Naive B cell (primary cell): ENCODE measurements at regions not wholly inside any gene's neighbourhood (a gene's known extent, or its start where the extent isn't known, plus 50 kb on each side); places are given as distances from the start of the nearest gene placed in this dataset.

ENCODE experiments used
- ATAC-seq, 2 donors: fragments of 150-1000 bp; cut with Tn5 transposase; 2 replicates each; pipeline ENCODE4 v1.10.0; 2021; ENCODE audit warnings: low read depth in 2 of 2, mild to moderate bottlenecking in 2 of 2, moderate library complexity in 2 of 2
- DNase-seq: peaks from one replicate; pipeline ENCODE4 v3.0.0; 2022
- H3K27ac Mint-ChIP-seq, 6 donors: one replicate each; pipeline ENCODE4 v1.8.0; 2020 to 2022; ENCODE audit warnings: mild to moderate bottlenecking in 6 of 6, mixed read lengths in 6 of 6, moderate library complexity in 5 of 6, inconsistent platforms in 2 of 6
- H3K27me3 Mint-ChIP-seq, 3 donors: one replicate each; pipeline ENCODE4 v1.8.0; 2021 to 2022; ENCODE audit warnings: mixed read lengths in 3 of 3, mild to moderate bottlenecking in 1 of 3
- H3K36me3 Mint-ChIP-seq, 2 donors: one replicate each; pipeline ENCODE4 v1.8.0; 2020 to 2022; ENCODE audit warnings: mixed read lengths in 2 of 2, inconsistent platforms in 1 of 2, mild to moderate bottlenecking in 1 of 2
- H3K4me1 Mint-ChIP-seq, 3 donors: one replicate each; pipeline ENCODE4 v1.8.0; 2020 to 2022; ENCODE audit warnings: mixed read lengths in 3 of 3, inconsistent platforms in 1 of 3, mild to moderate bottlenecking in 1 of 3, moderate library complexity in 1 of 3
- H3K4me3 Mint-ChIP-seq, 8 donors: one replicate each; pipeline ENCODE4 v1.8.0; 2020 to 2022; ENCODE audit warnings: mild to moderate bottlenecking in 8 of 8, mixed read lengths in 8 of 8, moderate library complexity in 8 of 8, inconsistent platforms in 2 of 8
- H3K9me3 Mint-ChIP-seq, 7 donors: one replicate each; pipeline ENCODE4 v1.8.0; 2020 to 2022; ENCODE audit warnings: mixed read lengths in 7 of 7, mild to moderate bottlenecking in 5 of 7, inconsistent platforms in 2 of 7, moderate library complexity in 1 of 7

DNA sequence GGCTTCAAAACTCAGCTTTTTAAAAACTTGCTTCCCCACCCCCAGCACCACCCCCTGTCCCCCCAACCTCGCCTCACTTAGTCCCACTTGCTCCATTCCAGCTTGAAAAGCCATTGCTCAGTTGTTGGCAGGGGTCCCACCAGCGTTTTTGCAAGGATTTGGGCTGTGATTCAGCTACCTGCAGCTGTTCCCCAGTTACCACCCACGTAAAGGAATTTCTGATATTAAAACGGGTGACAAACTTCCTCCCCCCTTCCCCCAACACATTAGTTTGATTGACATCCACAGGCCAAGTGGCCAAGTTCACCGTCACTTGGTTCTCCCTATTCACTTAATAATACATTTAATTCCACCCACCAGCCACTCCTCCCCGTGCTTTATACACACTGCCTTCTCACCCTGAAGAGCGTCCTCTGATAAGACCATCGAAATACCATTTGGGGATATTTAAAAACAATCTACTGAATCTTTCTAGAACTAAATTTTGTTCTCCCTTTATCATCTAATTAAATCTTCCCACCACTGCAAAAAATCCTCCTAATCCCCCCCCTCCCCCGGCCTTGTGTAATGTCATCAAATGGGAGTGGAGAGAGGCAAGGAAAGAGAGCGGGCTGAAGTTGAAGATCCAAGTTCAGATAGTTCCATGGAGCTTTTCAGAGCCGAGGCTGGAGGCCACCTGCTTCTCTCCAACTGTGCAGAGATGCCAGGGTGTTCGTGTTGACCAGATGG lies 55.1 kb downstream of the SOX9 start:
- Mint-ChIP-seq H3K9me3 (peaks cover 0 to 6% (median 2%) of the 10 kb centered on the region in 7 donors), H3K27ac (no peak overlapping the region), H3K4me3 (no peak overlapping the region), H3K4me1 (no peaks in the 10 kb centered on the region), H3K36me3 (no peaks in the 10 kb centered on the region), H3K27me3 (peaks cover 0 to 4% (median 0%) of the 10 kb centered on the region in 3 donors)
- no peak for DNase-seq
- ATAC-seq = no peak

DNA sequence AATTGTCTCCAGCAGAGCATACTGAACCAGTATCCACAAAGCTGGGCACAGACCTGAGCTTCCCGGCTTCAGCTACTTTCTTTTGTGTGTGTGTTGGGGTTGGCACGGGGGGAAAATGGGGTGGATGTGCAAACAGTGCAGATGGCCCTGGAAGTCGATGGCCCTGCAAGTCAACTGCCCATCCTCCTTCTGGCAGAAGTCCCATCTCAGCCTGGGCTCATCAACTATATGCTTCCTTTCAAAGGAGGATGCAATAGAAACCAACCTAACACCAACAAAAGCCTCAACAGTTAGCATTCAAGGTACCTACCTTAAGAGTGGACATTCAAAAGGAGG lies 55.7 kb downstream of the SOX9 start:
- Mint-ChIP-seq H3K9me3 (peaks cover 0 to 12% (median 3%) of the 10 kb centered on the region in 7 donors), H3K4me3 (no peak overlapping the region), H3K4me1 (no peaks in the 10 kb centered on the region), H3K36me3 (no peaks in the 10 kb centered on the region), H3K27me3 (peaks cover 0 to 3% (median 0%) of the 10 kb centered on the region in 3 donors), H3K27ac (no peak overlapping the region)
- DNase-seq = no peak
- ATAC-seq = no peak

DNA sequence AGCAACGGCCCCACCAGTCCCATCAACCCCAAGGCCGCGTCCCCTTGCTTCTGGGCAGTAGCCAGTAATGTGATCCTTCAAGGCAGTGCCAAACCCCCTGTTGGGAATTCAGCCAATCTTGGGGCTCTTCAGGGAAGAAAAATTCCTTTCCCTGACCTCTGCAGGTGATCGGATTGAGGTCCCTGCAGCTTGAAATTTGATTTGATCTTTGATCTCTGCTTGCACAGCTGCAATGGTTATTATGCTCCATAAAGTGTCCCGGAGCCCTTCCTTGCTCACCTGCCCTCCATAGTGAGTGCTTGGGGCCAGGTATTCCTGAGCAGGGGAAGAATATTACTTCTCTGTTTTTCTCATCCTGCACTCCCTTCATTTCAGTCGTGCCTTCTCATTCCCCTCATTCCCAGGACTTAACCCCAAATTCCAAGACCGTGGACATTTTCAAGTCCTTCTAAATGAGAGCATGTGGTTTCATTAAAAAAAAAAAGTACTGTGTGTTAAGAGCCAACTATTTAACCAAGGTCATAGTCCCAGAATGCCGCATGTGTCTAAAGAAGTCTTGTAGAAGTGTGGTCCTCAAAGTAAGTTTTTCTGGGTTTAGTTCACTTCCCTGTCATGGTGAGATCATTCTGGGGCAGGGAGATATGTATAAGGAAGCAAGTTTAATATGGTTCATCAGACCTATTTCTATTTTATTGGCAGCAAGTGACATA lies 56.3 kb downstream of the SOX9 start:
- Mint-ChIP-seq H3K27ac (no peak overlapping the region), H3K9me3 (peaks cover 0 to 12% (median 2%) of the 10 kb centered on the region in 7 donors), H3K36me3 (no peaks in the 10 kb centered on the region), H3K4me1 (no peaks in the 10 kb centered on the region), H3K27me3 (no peaks in the 10 kb centered on the region), H3K4me3 (no peak overlapping the region)
- ATAC-seq = no peak
- no peak for DNase-seq

DNA sequence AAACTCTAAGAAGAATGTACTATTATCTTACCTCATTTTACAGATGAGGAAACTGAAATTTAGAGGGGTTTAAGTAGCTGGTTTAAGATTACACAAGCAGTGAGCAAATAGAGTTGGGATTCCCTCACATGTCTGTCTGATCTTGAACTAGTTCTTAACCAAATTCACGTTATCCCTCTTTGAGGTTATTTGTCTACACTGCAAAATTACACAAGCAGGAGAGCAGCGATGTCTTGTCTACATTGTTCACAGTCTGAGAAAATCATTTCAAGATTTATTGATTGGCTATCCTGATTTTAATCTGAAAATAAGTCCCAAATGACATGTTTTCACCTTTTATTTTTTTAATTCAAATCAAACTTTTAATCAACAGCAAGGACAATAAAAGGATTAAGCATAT lies 56.9 kb downstream of the SOX9 start:
- Mint-ChIP-seq H3K9me3 (peaks cover 0 to 12% (median 2%) of the 10 kb centered on the region in 7 donors), H3K36me3 (no peaks in the 10 kb centered on the region), H3K4me3 (no peak overlapping the region), H3K4me1 (no peaks in the 10 kb centered on the region), H3K27me3 (no peaks in the 10 kb centered on the region), H3K27ac (no peak overlapping the region)
- DNase-seq (no peak), ATAC-seq (no peak)

DNA sequence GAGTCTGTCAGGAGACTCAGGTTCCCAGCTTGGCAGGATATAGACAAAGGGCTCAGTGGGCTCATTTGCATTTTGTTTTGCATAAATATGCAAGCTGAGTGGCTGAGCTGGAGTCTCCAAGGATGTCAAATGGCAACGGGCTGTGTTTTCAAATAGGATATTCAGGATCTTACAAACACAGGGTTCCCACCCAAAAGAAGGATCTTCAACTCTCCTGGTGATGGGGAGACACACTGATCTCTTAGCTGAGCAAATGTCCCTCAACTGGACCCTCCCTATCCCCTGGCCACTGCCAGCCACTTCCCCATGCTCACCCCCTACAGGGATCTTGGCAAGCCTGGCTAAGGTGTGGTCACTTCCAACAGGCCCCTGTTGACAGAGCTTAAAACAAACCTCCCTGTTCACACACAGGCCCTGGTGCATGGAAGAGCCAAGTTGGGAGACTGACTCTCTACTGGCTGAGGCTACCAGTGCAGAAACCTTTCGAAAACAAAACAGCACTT lies 61.6 kb downstream of the SOX9 start:
- H3K27me3 Mint-ChIP-seq = no peaks in the 10 kb centered on the region
- no peak for DNase-seq
- ATAC-seq = no peak
- no peaks in the 10 kb centered on the region for H3K4me1 Mint-ChIP-seq
- H3K9me3 Mint-ChIP-seq = peaks cover 0 to 7% (median 4%) of the 10 kb centered on the region in 7 donors
- H3K4me3 Mint-ChIP-seq = no peak overlapping the region
- H3K27ac Mint-ChIP-seq = no peak overlapping the region
- no peaks in the 10 kb centered on the region for H3K36me3 Mint-ChIP-seq

DNA sequence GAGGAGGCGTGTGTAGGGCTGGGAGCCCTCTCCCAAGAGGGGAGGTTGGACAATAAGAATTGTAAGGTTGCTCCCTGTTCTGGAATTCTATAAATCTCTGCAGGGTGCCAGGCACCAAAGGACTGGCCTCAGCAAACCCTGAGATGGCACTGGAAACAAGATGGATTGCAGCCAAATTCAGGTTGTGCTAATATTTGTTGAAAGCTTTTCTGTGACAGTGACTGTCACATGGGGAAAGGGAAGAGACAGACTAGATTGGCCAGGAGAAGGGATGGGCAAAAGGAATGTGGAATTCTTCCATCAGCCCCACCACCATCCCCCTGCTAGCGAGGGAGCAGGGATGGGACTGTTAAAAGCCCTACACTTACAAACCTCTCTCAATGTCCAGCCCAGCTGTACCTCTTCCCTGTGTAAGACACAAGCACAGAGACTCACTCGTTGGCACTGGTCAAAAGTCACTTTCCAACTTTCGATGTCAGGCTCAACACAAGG lies 62.4 kb downstream of the SOX9 start:
- no peak overlapping the region for H3K4me3 Mint-ChIP-seq
- no peaks in the 10 kb centered on the region for H3K27me3 Mint-ChIP-seq
- ATAC-seq (no peak), DNase-seq (no peak)
- no peaks in the 10 kb centered on the region for H3K4me1 Mint-ChIP-seq
- H3K9me3 Mint-ChIP-seq = peaks cover 0 to 7% (median 4%) of the 10 kb centered on the region in 7 donors
- H3K27ac Mint-ChIP-seq = no peak overlapping the region
- H3K36me3 Mint-ChIP-seq = no peaks in the 10 kb centered on the region

DNA sequence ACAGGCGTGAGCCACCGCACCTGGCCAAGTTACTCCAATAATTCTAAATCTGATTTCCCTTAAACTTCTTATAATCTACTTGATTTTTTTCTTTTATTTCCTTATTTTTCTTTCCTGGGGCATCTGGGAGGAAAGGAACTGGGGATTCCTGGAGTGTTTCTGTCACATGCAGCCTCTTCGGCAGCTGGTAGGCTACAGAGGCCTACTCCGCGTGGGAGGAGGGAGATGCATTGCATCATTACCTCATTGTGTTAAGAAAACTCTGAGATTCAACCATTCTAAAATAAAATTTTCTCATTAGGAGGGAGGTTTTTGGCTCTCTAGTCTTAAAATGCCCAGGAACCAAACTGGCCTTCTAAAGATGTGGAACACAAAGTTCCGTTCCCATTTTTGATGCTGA lies 64.0 kb downstream of the SOX9 start:
- no peak overlapping the region for H3K27ac Mint-ChIP-seq
- peaks cover 0 to 7% (median 4%) of the 10 kb centered on the region in 7 donors for H3K9me3 Mint-ChIP-seq
- no peaks in the 10 kb centered on the region for H3K36me3 Mint-ChIP-seq
- ATAC-seq (no peak), DNase-seq (no peak)
- H3K27me3 Mint-ChIP-seq = no peaks in the 10 kb centered on the region
- no peaks in the 10 kb centered on the region for H3K4me1 Mint-ChIP-seq
- peak overlapping the region in 1 of 8 donors; percentile 75 for H3K4me3 Mint-ChIP-seq

DNA sequence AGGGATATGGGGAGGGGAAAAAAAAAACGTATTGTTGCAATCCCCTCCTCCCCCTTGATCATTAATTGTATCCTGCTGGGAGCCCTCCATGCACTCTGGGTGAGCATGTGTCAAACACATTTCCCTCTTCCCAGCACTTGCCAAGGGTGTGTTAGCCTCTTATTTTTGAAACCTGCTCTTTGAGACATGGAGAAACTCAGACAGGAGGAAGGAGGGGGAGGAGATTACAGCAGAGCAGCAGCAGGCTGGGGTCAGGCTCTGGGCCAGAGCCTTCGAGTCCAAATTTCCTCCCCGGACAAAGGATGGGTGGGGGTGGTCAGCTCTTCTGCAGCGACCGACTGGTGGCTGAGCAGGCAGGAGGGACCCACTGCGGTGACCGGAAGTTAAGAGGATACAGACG lies 64.7 kb downstream of the SOX9 start:
- H3K27ac Mint-ChIP-seq = no peak overlapping the region
- H3K36me3 Mint-ChIP-seq = no peaks in the 10 kb centered on the region
- ATAC-seq (no peak), DNase-seq (no peak)
- peaks cover 0 to 9% (median 4%) of the 10 kb centered on the region in 7 donors for H3K9me3 Mint-ChIP-seq
- no peak overlapping the region for H3K4me3 Mint-ChIP-seq
- no peaks in the 10 kb centered on the region for H3K4me1 Mint-ChIP-seq
- no peaks in the 10 kb centered on the region for H3K27me3 Mint-ChIP-seq

DNA sequence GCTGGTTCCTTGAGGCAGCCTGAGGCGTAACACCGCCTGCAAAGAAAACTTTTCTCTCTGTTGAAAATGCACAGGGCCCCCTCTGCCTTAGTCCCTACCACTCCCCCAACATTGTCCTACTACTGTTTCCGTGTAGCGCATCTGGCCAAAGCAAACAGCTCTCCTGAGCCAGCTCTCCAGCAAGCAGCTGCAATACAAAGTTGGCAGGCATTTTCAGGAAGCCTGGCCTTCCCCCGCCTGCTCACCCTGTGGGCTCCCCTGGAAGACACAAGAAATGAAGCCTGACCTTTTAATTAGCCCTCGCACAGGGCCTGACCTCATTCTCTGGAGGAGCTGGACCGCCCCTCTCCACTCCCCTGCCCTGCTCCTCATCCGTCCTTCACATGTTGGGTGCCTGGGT lies 66.7 kb downstream of the SOX9 start:
- Mint-ChIP-seq H3K27ac (no peak overlapping the region), H3K9me3 (peaks cover 0 to 12% (median 1%) of the 10 kb centered on the region in 7 donors), H3K27me3 (no peaks in the 10 kb centered on the region), H3K36me3 (no peaks in the 10 kb centered on the region), H3K4me3 (no peak overlapping the region), H3K4me1 (no peaks in the 10 kb centered on the region)
- DNase-seq = no peak
- ATAC-seq = no peak

DNA sequence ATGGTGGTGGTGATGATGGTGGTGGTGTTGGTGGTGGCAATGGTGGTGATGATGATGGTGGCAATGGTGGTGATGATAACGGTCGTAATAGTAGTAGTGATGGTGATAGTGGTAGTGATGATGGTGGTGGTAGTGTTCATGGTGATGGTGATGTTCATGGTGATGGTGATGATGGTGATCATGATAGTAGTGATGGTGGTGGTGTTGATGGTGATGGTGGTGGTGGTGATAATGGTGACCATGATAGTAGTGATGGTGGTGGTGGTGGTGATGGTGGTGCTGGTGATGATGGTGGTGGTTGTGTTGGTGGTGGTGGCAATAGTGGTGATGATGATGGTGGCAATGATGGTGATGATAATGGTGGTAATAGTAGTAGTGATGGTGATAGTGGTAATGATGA lies 68.0 kb downstream of the SOX9 start:
- H3K9me3 Mint-ChIP-seq = peaks cover 0 to 12% (median 3%) of the 10 kb centered on the region in 7 donors
- H3K27me3 Mint-ChIP-seq = no peaks in the 10 kb centered on the region
- DNase-seq (no peak), ATAC-seq (no peak)
- no peak overlapping the region for H3K27ac Mint-ChIP-seq
- H3K4me3 Mint-ChIP-seq = no peak overlapping the region
- H3K4me1 Mint-ChIP-seq = no peaks in the 10 kb centered on the region
- H3K36me3 Mint-ChIP-seq = peaks cover 0 to 4% of the 10 kb centered on the region in 2 donors

DNA sequence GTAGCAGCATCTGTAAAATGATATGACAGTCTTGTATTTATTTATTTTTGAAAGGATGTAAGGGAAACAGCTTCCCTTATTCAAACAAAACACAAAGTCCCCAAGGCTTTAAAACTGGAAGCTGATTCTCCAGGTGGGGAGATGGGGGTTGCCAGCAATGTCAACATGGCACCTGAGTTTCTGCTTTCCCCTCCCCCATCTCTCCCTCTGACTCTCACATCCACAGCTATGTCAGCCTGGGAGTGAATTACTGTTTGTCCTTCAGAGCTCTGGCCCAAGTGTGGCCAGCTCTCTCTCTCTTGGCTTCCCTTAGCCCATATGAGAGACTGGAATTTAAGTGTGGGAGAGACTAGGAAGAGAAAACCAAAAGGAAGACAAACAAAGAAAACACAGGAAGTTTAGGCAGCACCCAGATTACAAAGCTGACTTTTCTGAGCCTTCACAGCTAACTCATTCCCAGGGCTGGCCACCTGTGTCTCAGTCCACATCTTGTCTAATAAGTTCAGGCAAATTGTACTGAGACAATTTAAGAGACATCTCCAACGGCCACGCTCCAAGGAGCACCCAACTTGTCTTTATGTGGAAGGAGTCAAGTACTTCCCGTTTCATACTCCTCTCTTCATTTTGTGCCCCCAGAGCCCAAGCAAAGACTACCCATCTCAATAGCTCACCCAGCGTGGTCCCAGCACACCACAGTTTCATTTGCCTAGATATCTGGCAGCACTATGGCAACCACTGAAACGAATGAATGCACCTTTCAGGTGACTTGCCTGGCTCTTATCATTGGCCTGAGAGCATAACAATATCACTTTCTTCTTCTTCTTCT lies 69.2 kb downstream of the SOX9 start:
- Mint-ChIP-seq H3K9me3 (peaks cover 0 to 11% (median 3%) of the 10 kb centered on the region in 7 donors), H3K4me1 (no peaks in the 10 kb centered on the region), H3K36me3 (peaks cover 0 to 4% of the 10 kb centered on the region in 2 donors), H3K4me3 (no peak overlapping the region), H3K27ac (no peak overlapping the region), H3K27me3 (no peaks in the 10 kb centered on the region)
- DNase-seq = no peak
- ATAC-seq = no peak

DNA sequence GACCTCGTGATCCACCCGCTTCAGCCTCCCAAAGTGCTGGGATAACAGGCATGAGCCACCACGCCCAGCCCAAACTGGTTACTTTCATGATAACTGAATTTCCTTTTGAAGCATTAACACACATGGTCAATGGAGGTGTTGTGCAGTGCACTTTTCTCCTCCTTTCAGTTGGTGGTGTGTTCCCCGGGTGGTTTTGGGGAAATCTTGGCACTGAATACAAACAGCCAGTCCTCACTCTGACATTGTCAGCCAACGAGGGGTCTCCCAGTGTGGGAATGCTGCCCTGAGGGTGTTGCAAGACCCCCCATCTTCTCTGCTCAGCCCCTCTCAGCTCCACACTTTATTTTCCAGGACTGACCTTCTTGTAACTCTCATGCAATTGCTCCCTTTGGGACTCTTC lies 70.5 kb downstream of the SOX9 start:
- Mint-ChIP-seq H3K27ac (no peak overlapping the region), H3K27me3 (no peaks in the 10 kb centered on the region), H3K36me3 (peaks cover 0 to 4% of the 10 kb centered on the region in 2 donors), H3K4me3 (no peak overlapping the region), H3K9me3 (peaks cover 0 to 13% (median 7%) of the 10 kb centered on the region in 7 donors), H3K4me1 (no peaks in the 10 kb centered on the region)
- no peak for DNase-seq
- ATAC-seq = no peak

DNA sequence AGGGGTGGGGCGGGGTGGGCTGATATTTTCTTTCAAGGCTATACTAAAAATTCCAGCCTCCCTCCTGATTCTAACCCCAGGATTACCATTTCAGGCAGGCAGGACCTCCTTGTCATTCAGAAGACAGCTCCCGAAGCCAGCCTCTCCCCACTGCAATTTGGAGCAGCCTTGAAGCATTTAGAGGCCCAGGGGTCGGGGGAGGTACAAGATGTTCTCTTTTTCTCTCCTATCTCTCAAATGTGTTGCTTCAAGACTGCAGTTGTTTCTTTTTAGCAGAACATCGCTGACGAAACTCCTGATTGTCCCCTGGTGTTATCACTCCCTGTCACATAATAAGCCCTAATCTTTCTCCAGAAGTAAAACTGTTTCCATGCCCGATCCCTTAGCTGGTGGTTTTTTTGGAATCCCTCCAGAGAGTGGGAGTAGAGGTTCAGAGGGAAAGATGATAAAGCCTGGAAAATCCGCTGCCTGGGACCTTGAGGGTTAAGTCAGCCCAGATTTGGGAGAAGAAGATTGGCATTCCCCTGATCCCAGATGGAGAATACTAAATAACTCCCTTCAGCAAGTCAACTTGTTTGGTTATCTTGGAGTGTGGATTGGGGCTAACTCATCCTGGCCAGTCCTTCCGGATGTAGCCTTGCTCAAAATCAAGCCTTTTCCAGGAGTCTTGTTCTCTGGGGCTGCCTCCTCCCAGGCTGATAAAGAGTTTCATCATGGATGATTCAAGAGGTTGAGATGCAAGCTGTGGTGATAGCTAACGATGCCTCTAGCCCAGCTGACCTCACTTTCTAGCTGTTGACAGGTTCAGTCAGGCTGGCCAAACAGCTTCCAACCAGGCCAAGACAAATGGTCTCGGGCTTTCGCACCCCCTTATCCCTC lies 71.3 kb downstream of the SOX9 start:
- peaks cover 4 to 5% of the 10 kb centered on the region in 2 donors for H3K36me3 Mint-ChIP-seq
- no peak overlapping the region for H3K4me3 Mint-ChIP-seq
- H3K27ac Mint-ChIP-seq = no peak overlapping the region
- H3K27me3 Mint-ChIP-seq = no peaks in the 10 kb centered on the region
- peaks cover 4 to 15% (median 9%) of the 10 kb centered on the region in 7 donors for H3K9me3 Mint-ChIP-seq
- DNase-seq (no peak), ATAC-seq (no peak)
- H3K4me1 Mint-ChIP-seq = no peaks in the 10 kb centered on the region
